PC-3 (cell line): ENCODE measurements at regions not wholly inside any gene's neighbourhood (a gene's known extent, or its start where the extent isn't known, plus 50 kb on each side); places are given as distances from the start of the nearest gene placed in this dataset.

ENCODE experiments used
- CTCF ChIP-seq: fragments of 300-600 bp; sonication (generic); conservative IDR thresholded peaks from 2 replicates; pipeline ENCODE4 v1.5.1; 2017; ENCODE audit warnings: antibody characterized with exemption, low read depth, mild to moderate bottlenecking, low read length
- EZH2 ChIP-seq: fragments of 300-600 bp; sonication (generic); IDR thresholded peaks from one replicate; pipeline ENCODE4 v1.6.1; 2017; ENCODE audit warnings: antibody characterized with exemption, mild to moderate bottlenecking, low read length; ENCODE audit not compliant: unreplicated experiment
- EZH2phosphoT487 ChIP-seq: fragments of 300-600 bp; sonication (generic); IDR thresholded peaks from 2 replicates; pipeline ENCODE4 v1.6.1; 2018; ENCODE audit warnings: mild to moderate bottlenecking, antibody characterized with exemption, low read length, borderline replicate concordance

- no peak for TF ChIP-seq CTCF
- TF ChIP-seq EZH2: no peak
- no peak for TF ChIP-seq EZH2phosphoT487
Observed at GRCh38 chr5:116751684-116752083, 177.1 kb upstream of the SEMA6A start.
